ENCODE measurements at regions not wholly inside any gene's neighbourhood (a gene's known extent, or its start where the extent isn't known, plus 50 kb on each side); places are given as distances from the start of the nearest gene placed in this dataset.

DNA sequence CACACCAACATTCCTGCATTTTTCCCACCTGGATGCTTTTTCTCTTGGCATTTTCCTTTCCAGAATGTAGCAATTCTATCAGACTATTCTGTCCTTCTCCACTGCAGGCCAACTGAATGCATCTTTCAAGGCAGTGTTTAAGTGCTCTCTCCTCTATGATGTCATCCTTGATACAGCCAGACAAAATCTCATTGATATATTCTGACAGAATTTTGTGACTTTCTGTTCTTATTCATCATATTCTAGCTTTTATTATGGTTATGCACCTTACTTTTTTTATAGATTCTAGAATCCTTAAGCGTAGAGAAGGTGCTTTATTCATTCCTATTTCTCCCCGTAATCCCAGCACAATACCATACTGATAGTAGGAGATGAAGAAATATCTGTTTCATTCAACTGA lies 355.5 kb upstream of the CCNH start:
- TF ChIP-seq, protein P1, sequence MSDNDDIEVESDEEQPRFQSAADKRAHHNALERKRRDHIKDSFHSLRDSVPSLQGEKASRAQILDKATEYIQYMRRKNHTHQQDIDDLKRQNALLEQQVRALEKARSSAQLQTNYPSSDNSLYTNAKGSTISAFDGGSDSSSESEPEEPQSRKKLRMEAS (IDR thresholded peaks at IDR 0.05), result no peak
- TF ChIP-seq, protein P2, sequence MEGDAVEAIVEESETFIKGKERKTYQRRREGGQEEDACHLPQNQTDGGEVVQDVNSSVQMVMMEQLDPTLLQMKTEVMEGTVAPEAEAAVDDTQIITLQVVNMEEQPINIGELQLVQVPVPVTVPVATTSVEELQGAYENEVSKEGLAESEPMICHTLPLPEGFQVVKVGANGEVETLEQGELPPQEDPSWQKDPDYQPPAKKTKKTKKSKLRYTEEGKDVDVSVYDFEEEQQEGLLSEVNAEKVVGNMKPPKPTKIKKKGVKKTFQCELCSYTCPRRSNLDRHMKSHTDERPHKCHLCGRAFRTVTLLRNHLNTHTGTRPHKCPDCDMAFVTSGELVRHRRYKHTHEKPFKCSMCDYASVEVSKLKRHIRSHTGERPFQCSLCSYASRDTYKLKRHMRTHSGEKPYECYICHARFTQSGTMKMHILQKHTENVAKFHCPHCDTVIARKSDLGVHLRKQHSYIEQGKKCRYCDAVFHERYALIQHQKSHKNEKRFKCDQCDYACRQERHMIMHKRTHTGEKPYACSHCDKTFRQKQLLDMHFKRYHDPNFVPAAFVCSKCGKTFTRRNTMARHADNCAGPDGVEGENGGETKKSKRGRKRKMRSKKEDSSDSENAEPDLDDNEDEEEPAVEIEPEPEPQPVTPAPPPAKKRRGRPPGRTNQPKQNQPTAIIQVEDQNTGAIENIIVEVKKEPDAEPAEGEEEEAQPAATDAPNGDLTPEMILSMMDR (IDR thresholded peaks at IDR 0.05), result no peak
- TF ChIP-seq SMC3 (IDR thresholded peaks at IDR 0.05) (no peak), POLR2A (IDR thresholded peaks at IDR 0.05; ENCODE audit: low read length) (no peak), RCOR1 (IDR thresholded peaks at IDR 0.05; ENCODE audit: low read depth, low read length) (no peak)
